DMS114 treated with DMSO at 0.1 percent for 48 hours (cell line): ENCODE measurements at regions not wholly inside any gene's neighbourhood (a gene's known extent, or its start where the extent isn't known, plus 50 kb on each side); places are given as distances from the start of the nearest gene placed in this dataset.
A peak's percentile ranks its signal among the peaks of the same experiment; 100 is the strongest.
"Not testable (repeated sequence)": the region's sequence is repeated elsewhere in the genome, so short reads cannot be mapped to it uniquely, and the experiment has no call there.

ENCODE experiments used
- DNase-seq: peaks from one replicate; lab custom pipeline; 2025; ENCODE audit not compliant: unreplicated experiment; lab: John Stamatoyannopoulos, UW

- no peak for DNase-seq
Measured at GRCh38 chr7:86592185-86592584, 51.5 kb upstream of the GRM3 start.

GRCh38 chr7:86574006-86574405, 69.7 kb upstream of the GRM3 start:
- DNase-seq = no peak

- DNase-seq = no peak
Measured at GRCh38 chr7:86558680-86559501, 84.8 kb upstream of the GRM3 start.

GRCh38 chr7:86534641-86535040, 109.1 kb upstream of the GRM3 start:
- no peak for DNase-seq

- DNase-seq = no peak
Measured at GRCh38 chr7:86504229-86504628, 139.5 kb upstream of the GRM3 start.

GRCh38 chr7:86499986-86500385, 143.7 kb upstream of the GRM3 start:
- no peak for DNase-seq

GRCh38 chr7:86485827-86486226, 157.9 kb upstream of the GRM3 start:
- no peak for DNase-seq

GRCh38 chr7:86479144-86479543, 164.6 kb upstream of the GRM3 start:
- DNase-seq = no peak

- DNase-seq = no peak
Measured at GRCh38 chr7:86477343-86477935, 166.3 kb upstream of the GRM3 start.

GRCh38 chr7:86470763-86471162, 172.9 kb upstream of the GRM3 start:
- no peak for DNase-seq

GRCh38 chr7:86469680-86470295, 173.9 kb upstream of the GRM3 start:
- DNase-seq = peak; percentile 70

- DNase-seq = no peak
Measured at GRCh38 chr7:86454753-86455152, 189.0 kb upstream of the GRM3 start.

- DNase-seq = no peak
Measured at GRCh38 chr7:86453454-86453853, 190.3 kb upstream of the GRM3 start.

GRCh38 chr7:86448856-86449255, 194.9 kb upstream of the GRM3 start:
- DNase-seq = no peak

- no peak for DNase-seq
Measured at GRCh38 chr7:86445285-86445684, 198.4 kb upstream of the GRM3 start.

- DNase-seq = no peak
Measured at GRCh38 chr7:86444245-86444644, 199.5 kb upstream of the GRM3 start.

GRCh38 chr7:86440420-86440819, 203.3 kb upstream of the GRM3 start:
- DNase-seq = not testable (repeated sequence)

GRCh38 chr7:86437951-86438450, 205.7 kb upstream of the GRM3 start:
- no peak for DNase-seq

- DNase-seq = no peak
Measured at GRCh38 chr7:86431761-86432160, 211.9 kb upstream of the GRM3 start.

GRCh38 chr7:86411814-86412213, 231.9 kb upstream of the GRM3 start:
- no peak for DNase-seq

- DNase-seq = no peak
Measured at GRCh38 chr7:86407291-86407690, 236.4 kb upstream of the GRM3 start.

- DNase-seq = no peak
Measured at GRCh38 chr7:86391813-86392212, 251.9 kb upstream of the GRM3 start.
